ENCODE measurements at regions not wholly inside any gene's neighbourhood (a gene's known extent, or its start where the extent isn't known, plus 50 kb on each side); places are given as distances from the start of the nearest gene placed in this dataset.

DNA sequence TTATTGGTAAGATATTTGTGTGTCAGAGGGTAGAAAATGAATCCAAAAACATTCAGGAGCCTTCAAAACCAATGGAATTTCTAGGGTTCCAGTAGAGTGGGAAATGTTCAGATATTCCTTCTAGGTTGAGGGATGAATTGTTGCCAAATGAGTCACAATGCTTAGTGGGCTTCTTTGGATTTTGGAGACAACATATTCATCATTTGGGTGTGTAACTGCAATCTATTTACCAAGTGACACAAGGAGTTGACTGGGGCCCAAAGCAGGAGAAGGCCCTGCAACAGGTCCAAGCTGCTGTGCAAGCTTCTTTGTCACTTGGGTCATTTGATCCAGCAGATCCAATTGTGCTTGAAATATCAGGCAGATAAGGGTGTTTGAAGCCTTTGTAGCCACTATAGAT lies 551.5 kb upstream of the PITX2 start:
- no peak for TF ChIP-seq CTCF (IDR thresholded peaks at IDR 0.05; ENCODE audit: low read depth, low read length)
- no peak overlapping the region for H3K4me3 ChIP-seq (replicated peaks in 1 of 2; ENCODE audit: low read depth in 2 of 2, low read length in 2 of 2)
- DNase-seq (ENCODE audit: low read depth in 2 of 2): no peak

- H3K4me3 ChIP-seq (replicated peaks in 1 of 2; ENCODE audit: low read depth in 2 of 2, low read length in 2 of 2): no peak overlapping the region
- TF ChIP-seq CTCF (IDR thresholded peaks at IDR 0.05; ENCODE audit: low read depth, low read length): no peak
- DNase-seq (ENCODE audit: low read depth in 2 of 2): no peak
These were observed 555.4 kb upstream of the PITX2 start for GRCh38 chr4:111178231-111178630.

DNA sequence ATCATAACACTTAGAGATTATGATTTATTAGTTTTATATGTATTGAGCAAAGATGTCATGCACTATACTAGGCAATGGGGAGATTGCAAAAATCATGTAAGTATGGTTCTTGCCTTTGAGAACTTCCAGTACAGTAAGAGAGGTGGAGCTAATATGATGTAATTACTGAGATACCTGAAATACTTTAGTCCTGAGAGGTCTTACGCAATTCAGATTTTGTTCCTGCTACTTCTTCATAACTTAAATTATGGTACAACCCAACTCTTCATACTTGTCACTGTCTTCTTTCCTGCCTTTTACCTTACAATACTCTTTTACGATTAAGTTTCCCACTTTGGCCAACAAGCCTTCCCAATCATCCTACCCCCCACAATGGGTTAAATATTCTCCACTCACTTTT lies 564.2 kb upstream of the PITX2 start:
- no peak for TF ChIP-seq CTCF (IDR thresholded peaks at IDR 0.05; ENCODE audit: low read depth, low read length)
- DNase-seq (ENCODE audit: low read depth in 2 of 2): no peak
- H3K4me3 ChIP-seq (replicated peaks in 1 of 2; ENCODE audit: low read depth in 2 of 2, low read length in 2 of 2): no peak overlapping the region

- no peak for TF ChIP-seq CTCF (IDR thresholded peaks at IDR 0.05; ENCODE audit: low read depth, low read length)
These were observed 575.6 kb upstream of the PITX2 start for GRCh38 chr4:111198446-111198845.

GRCh38 chr4:111204797-111205196 lies 581.9 kb upstream of the PITX2 start:
- TF ChIP-seq CTCF (IDR thresholded peaks at IDR 0.05; ENCODE audit: low read depth, low read length): no peak
- no peak for DNase-seq (ENCODE audit: low read depth in 2 of 2)
- H3K4me3 ChIP-seq (replicated peaks in 1 of 2; ENCODE audit: low read depth in 2 of 2, low read length in 2 of 2): no peak overlapping the region

More at GRCh38 chr4:111198446-111198845, 575.6 kb upstream of the PITX2 start:
- DNase-seq (ENCODE audit: low read depth in 2 of 2): no peak
- H3K4me3 ChIP-seq (replicated peaks in 1 of 2; ENCODE audit: low read depth in 2 of 2, low read length in 2 of 2): no peak overlapping the region

DNA sequence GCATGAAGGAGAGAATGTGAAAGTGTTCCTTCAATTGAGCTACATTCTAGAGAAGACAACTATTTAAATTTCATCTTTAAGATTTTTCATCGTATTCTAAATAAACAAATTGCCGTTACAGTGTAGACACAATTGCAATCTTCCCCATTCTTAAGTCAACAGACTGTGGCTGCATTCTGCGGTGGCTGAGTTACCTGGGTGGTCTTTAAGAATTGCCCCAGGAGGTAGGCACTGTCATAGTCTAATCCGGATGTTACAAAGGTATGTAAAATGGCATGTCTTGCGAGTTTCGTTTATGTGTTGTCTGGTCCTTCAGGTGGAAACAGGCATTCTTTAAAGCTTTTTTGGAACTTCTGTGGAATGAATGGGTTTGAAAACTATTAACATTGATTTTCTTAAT lies 586.1 kb upstream of the PITX2 start:
- H3K4me3 ChIP-seq (replicated peaks in 1 of 2; ENCODE audit: low read depth in 2 of 2, low read length in 2 of 2): no peak overlapping the region
- DNase-seq (ENCODE audit: low read depth in 2 of 2): no peak
- no peak for TF ChIP-seq CTCF (IDR thresholded peaks at IDR 0.05; ENCODE audit: low read depth, low read length)

DNA sequence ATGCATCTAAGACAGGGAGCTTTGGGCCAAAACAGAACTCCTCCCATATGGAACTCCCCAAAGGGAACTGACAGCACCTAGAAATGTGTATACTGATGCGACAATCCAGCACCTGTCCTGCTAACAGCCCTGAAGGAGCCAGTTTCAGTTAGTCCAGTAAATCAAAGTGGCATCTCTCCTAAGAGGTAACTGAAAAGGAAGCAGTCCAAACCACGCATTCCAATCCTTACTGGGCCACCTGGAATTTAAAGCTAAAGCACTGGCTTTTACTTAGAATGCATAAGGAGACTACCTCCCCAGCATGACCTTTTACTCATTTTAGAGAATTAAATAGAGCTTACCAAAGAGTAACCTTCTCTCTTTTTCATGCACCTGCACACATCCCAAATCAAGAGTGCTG lies 586.8 kb upstream of the PITX2 start:
- TF ChIP-seq CTCF (IDR thresholded peaks at IDR 0.05; ENCODE audit: low read depth, low read length): no peak
- DNase-seq (ENCODE audit: low read depth in 2 of 2): no peak
- no peak overlapping the region for H3K4me3 ChIP-seq (replicated peaks in 1 of 2; ENCODE audit: low read depth in 2 of 2, low read length in 2 of 2)
